GM12864 (cell line): ENCODE measurements at regions not wholly inside any gene's neighbourhood (a gene's known extent, or its start where the extent isn't known, plus 50 kb on each side); places are given as distances from the start of the nearest gene placed in this dataset.
"Not testable (repeated sequence)": the region's sequence is repeated elsewhere in the genome, so short reads cannot be mapped to it uniquely, and the experiment has no call there.

Experiments used
- DNase-seq: peaks from one replicate; pipeline ENCODE4 v3.0.0-alpha.2; 2011; ENCODE audit warnings: low read depth
- H3K4me3 ChIP-seq: 2 replicates; pipeline ENCODE4 v1.5.1; 2011; ENCODE audit warnings: mild to moderate bottlenecking, low read depth, low read length, control low read depth
- TF ChIP-seq, protein P1 (sequence below): IDR thresholded peaks from 2 replicates; pipeline ENCODE4 v1.5.1; 2011; ENCODE audit warnings: low read depth, mild to moderate bottlenecking, moderate library complexity, low read length, control low read depth, inconsistent platforms; ENCODE audit errors: missing control alignments

DNA sequence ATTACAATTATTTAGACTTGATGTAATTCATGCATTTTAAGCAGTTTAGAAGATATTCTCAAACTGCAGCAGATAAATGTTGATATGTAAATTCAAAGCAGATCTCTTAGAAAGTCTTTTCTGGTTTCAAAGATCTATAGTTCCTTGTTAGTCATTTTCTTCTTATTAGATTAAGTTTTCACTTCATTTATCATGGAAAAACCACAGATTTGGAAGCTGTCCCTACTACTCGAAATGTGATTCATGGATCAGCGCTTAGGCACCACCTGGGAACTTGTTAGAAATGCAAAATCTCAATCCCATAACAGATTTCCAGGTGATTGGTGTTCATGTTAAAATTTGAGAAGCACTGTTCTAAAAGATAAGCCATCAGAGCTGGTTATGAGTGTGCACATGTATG is 92.8 kb upstream of the CDH2 start:
- no peak for DNase-seq
- no peak overlapping the region for H3K4me3 ChIP-seq
- TF ChIP-seq, protein P1, sequence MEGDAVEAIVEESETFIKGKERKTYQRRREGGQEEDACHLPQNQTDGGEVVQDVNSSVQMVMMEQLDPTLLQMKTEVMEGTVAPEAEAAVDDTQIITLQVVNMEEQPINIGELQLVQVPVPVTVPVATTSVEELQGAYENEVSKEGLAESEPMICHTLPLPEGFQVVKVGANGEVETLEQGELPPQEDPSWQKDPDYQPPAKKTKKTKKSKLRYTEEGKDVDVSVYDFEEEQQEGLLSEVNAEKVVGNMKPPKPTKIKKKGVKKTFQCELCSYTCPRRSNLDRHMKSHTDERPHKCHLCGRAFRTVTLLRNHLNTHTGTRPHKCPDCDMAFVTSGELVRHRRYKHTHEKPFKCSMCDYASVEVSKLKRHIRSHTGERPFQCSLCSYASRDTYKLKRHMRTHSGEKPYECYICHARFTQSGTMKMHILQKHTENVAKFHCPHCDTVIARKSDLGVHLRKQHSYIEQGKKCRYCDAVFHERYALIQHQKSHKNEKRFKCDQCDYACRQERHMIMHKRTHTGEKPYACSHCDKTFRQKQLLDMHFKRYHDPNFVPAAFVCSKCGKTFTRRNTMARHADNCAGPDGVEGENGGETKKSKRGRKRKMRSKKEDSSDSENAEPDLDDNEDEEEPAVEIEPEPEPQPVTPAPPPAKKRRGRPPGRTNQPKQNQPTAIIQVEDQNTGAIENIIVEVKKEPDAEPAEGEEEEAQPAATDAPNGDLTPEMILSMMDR: no peak

DNA sequence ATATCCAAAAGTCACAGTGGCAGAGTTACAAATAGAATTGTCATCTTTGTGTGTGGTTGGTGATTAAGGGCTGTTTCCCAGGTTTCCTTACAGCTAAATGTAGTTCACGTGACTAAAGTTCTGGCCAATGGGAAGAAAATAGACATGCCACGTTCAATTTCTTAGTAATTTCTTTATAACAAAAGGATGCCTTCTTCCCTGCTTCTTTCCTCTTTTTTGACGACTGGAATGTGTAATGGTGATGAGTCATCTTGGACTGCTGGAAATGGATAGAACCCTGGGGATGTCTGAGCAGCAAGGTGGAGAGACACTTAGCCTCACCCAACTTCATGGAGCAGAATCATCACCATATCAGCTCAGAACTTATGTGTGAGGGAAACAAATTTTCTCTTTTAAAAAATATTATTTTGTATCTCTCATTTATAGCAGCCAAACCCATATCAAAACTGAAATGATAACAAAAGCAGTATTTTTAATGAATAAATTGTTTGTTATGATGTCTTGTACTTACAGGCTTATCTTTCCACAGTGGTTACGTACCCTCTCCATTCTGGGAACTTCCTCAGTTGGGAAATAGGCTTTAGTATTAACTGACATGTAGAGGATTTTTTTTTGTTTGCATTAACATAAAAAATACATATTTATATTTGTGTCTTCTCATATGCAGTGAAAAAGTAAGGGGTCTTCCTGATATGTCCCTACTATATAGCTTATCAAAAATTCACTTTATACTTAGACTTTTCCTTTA is 91.1 kb upstream of the CDH2 start:
- no peak overlapping the region for H3K4me3 ChIP-seq
- DNase-seq: no peak
- TF ChIP-seq, protein P1: no peak

DNA sequence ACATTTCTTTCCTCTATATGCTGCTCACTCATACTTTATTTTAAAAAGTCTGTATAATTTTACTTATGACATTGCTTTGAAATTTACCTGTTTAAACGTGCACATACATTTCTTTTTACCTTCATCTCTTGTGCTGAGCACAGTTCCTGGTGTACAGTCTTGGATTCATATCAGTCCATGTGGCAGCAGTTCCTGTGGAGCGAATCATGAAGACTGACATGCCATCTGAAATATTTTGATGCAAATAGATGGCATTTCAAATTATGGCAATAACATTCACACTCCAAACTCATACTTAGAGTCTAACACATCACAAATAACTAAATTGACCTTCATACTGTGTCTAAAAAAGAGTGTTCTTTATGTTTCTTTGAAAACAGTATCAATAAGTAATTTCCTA is 90.3 kb upstream of the CDH2 start:
- no peak overlapping the region for H3K4me3 ChIP-seq
- DNase-seq: no peak
- TF ChIP-seq, protein P1: no peak

DNA sequence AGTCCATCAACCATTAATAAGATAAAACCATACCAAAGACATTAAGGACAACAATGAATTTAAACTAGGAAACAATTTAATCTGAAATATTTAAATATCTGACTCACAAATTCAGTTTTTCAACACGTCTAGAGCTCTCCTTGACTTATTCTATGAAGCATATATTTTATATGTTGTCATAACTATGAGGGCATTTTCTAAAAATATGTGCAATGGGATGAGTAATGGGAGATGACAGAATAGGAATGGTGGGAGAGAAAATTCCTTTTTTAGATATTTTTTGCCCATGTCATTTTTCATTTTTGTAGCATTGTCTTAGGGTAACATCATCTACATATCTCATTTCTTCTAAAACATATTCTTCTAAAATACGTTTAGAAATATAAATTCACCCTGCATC is 79.2 kb upstream of the CDH2 start:
- TF ChIP-seq, protein P1: no peak
- no peak overlapping the region for H3K4me3 ChIP-seq

DNA sequence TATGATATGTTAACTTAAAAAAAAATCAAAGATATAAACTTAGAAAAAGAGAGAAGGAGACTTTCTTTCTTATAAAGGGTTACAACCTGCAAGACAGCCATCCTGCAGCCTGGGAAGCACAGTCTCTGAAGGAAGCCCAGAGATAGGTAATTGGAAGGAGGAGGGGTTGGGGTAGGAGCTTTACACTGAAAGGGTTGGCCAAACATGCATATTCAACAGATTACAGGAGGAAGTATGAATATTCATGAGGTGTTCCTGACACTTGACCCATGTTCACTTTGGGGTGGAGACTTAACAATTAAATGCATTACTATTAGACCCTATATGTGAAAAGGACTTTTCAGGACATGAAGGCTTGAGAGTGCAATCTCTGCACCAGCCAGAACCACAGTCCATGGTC is 71.7 kb upstream of the CDH2 start:
- TF ChIP-seq, protein P1: no peak
- no peak for DNase-seq
- H3K4me3 ChIP-seq: no peak overlapping the region

More for the DNA sequence above, 79.2 kb upstream of the CDH2 start:
- DNase-seq: no peak

DNA sequence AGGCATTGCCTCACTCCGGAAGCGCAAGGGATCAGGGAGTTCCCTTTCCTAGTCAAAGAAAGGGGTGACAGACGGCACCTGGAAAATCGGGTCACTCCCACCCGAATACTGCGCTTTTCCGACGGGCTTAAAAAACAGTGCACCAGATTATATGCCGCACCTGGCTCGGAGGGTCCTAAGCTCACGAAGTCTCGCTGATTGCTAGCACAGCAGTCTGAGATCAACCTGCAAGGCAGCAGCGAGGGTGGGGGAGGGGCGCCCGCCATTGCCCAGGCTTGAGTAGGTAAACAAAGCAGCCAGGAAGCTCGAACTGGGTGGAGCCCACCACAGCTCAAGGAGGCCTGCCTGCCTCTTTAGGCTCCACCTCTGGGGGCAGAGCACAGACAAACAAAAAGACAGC is 63.7 kb upstream of the CDH2 start:
- H3K4me3 ChIP-seq, DNase-seq: not testable (repeated sequence)

DNA sequence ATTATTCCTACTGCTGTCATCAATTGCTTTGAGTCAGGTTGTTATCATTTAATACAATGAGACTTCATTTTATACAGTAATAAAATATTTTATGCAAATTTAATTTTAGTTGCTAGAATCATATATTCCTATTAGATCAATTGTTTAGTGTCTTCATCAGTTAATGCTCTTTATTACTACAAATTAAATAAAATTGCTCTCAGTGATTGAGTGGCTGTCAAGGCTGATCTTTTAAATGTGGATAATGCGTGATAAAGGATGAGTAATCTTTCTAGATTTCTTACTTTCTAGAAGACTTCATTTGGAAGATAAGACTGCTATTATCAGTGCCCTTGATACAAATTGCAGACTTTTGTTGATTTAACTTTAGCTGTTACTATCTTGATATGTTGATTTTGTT is 59.6 kb upstream of the CDH2 start:
- DNase-seq: no peak
- TF ChIP-seq, protein P1: no peak
- H3K4me3 ChIP-seq: no peak overlapping the region
